Spleen (tissue), 11 donors: ENCODE measurements at regions not wholly inside any gene's neighbourhood (a gene's known extent, or its start where the extent isn't known, plus 50 kb on each side); places are given as distances from the start of the nearest gene placed in this dataset.

Experiments used
- DNase-seq: peaks from one replicate; pipeline ENCODE4 v3.0.0-alpha.2; 2020
- H3K27ac ChIP-seq, 8 donors: fragments of 200-600 bp; sonication (generic) in 7 of 8; 1 replicate in 4 of 8; 2 replicates in 4 of 8; pipeline versions ENCODE4 v1.5.0 to v1.8.0; 2016 to 2021; ENCODE audit warnings: inconsistent platforms in 4 of 8, mild to moderate bottlenecking in 4 of 8, moderate library complexity in 1 of 8
- H3K27me3 ChIP-seq, 7 donors: fragments of 200-600 bp; sonication (generic) in 6 of 7; replicated peaks in 1 of 7; 1 replicate in 4 of 7; 2 replicates in 3 of 7; pipeline versions ENCODE4 v1.5.0 to v1.8.0; 2016 to 2021; ENCODE audit warnings: inconsistent platforms in 3 of 7, mild to moderate bottlenecking in 1 of 7
- H3K36me3 ChIP-seq, 6 donors: fragments of 200-600 bp; sonication (generic) in 5 of 6; 1 replicate in 4 of 6; 2 replicates in 2 of 6; pipeline versions ENCODE4 v1.5.0 to v1.8.0; 2016 to 2021; ENCODE audit warnings: inconsistent platforms in 2 of 6
- H3K4me1 ChIP-seq, 6 donors: fragments of 200-600 bp; sonication (generic) in 5 of 6; 1 replicate in 3 of 6; 2 replicates in 3 of 6; pipeline versions ENCODE4 v1.5.0 to v1.8.0; 2016 to 2021; ENCODE audit warnings: inconsistent platforms in 3 of 6
- H3K4me3 ChIP-seq, 8 donors: fragments of 200-600 bp; sonication (generic) in 7 of 8; 1 replicate in 4 of 8; 2 replicates in 4 of 8; pipeline versions ENCODE4 v1.5.0 to v1.8.0; 2016 to 2021; ENCODE audit warnings: inconsistent platforms in 4 of 8, mild to moderate bottlenecking in 4 of 8, moderate library complexity in 2 of 8
- H3K9me3 ChIP-seq, 8 donors: fragments of 200-600 bp; sonication (generic) in 7 of 8; 1 replicate in 4 of 8; 2 replicates in 4 of 8; pipeline versions ENCODE4 v1.5.0 to v1.8.0; 2016 to 2021; ENCODE audit warnings: inconsistent platforms in 4 of 8
- CTCF ChIP-seq, 11 experiments: fragments of 200-600 bp in 7 of 11; fragments of 450-650 bp in 4 of 11; sonication (generic) in 4 of 11; IDR thresholded peaks in 8 of 11; conservative IDR thresholded peaks in 3 of 11; 1 replicate in 7 of 11; 2 replicates in 4 of 11; pipeline versions ENCODE4 v1.4.0 to v1.8.0; 2016 to 2021; ENCODE audit warnings: antibody characterized with exemption in 11 of 11, inconsistent platforms in 4 of 11, mild to moderate bottlenecking in 1 of 11
- POLR2A ChIP-seq, 3 donors: fragments of 450-650 bp; IDR thresholded peaks; one replicate each; pipeline ENCODE4 v1.5.1; 2017; ENCODE audit warnings: antibody characterized with exemption in 3 of 3, mild to moderate bottlenecking in 1 of 3
- POLR2AphosphoS5 ChIP-seq, 3 donors: sonication (generic); formaldehyde crosslinking; IDR thresholded peaks; one replicate each; pipeline ENCODE4 v1.5.1; 2017; ENCODE audit warnings: antibody characterized with exemption in 3 of 3
- WGBS, 5 donors: extraction: QIAGEN DNeasy Blood & Tissue Kit in 3 of 5; methylation state at CpG; one replicate each; pipeline versions ENCODE4 v1.1.5 to v1.1.7; 2013 to 2018; 5-methylcytosine and 5-hydroxymethylcytosine counted together
- intact Hi-C: fragments of 100-400 bp; cut with DNase I; formaldehyde crosslinking; loops from one replicate; pipeline ENCODE4 v1.15.0; 2023; ENCODE audit warnings: low total_unique reads
- donor health status: healthy with polysubstance abuse.
- donor health status: DM: no; HTN: no; CAD: no; lungs with moderate emphysema.
- donor health status: DM: no; HTN: no; CAD: no.
- donor health status: Bipolar disorder and iron deficiency.
- donor health status: healthy.
- donor health status: DM: no; HTN: no; CAD: no.
- donor health status: DM: yes; HTN: yes; CAD: no.

GRCh38 chr4:79626611-79627010, 218.6 kb upstream of the GK2 start:
- no peaks in the 10 kb centered on the region for H3K27me3 ChIP-seq
- no peak overlapping the region for H3K4me3 ChIP-seq
- TF ChIP-seq POLR2AphosphoS5 (IDR thresholded peaks at IDR 0.05) (no peak), CTCF (IDR thresholded peaks at IDR 0.05 in 8 of 11, conservative IDR thresholded peaks at IDR 0.05 in 3 of 11) (no peak), POLR2A (IDR thresholded peaks at IDR 0.05) (no peak)
- no peak overlapping the region for H3K27ac ChIP-seq
- DNase-seq: no peak
- no peaks in the 10 kb centered on the region for H3K36me3 ChIP-seq
- H3K9me3 ChIP-seq: no peaks in the 10 kb centered on the region
- no peaks in the 10 kb centered on the region for H3K4me1 ChIP-seq
- intact Hi-C loops: no loop called here
- 70 to 92% (median 83%) methylated on average over 2 of the region's 2 CpGs for WGBS, 5 donors

- Histone ChIP-seq H3K9me3 (no peaks in the 10 kb centered on the region), H3K36me3 (no peaks in the 10 kb centered on the region), H3K27me3 (no peaks in the 10 kb centered on the region), H3K4me1 (no peaks in the 10 kb centered on the region), H3K4me3 (no peak overlapping the region), H3K27ac (no peak overlapping the region)
- intact Hi-C loops: no loop called here
- WGBS, 5 donors: 51 to 76% (median 61%) methylated on average over 5 of the region's 5 CpGs
- no peak for TF ChIP-seq CTCF (IDR thresholded peaks at IDR 0.05 in 8 of 11, conservative IDR thresholded peaks at IDR 0.05 in 3 of 11)
- no peak for TF ChIP-seq POLR2AphosphoS5 (IDR thresholded peaks at IDR 0.05)
- no peak for TF ChIP-seq POLR2A (IDR thresholded peaks at IDR 0.05)
- DNase-seq: no peak
Measured at GRCh38 chr4:79626101-79626500, 218.1 kb upstream of the GK2 start.

GRCh38 chr4:79625361-79625760, 217.3 kb upstream of the GK2 start:
- intact Hi-C loops: no loop called here
- no peak for DNase-seq
- no peaks in the 10 kb centered on the region for H3K4me1 ChIP-seq
- 54 to 72% (median 59%) methylated on average over 2 of the region's 2 CpGs for WGBS, 5 donors
- H3K9me3 ChIP-seq: no peaks in the 10 kb centered on the region
- TF ChIP-seq POLR2A (IDR thresholded peaks at IDR 0.05) (no peak), POLR2AphosphoS5 (IDR thresholded peaks at IDR 0.05) (no peak), CTCF (IDR thresholded peaks at IDR 0.05 in 8 of 11, conservative IDR thresholded peaks at IDR 0.05 in 3 of 11) (no peak)
- H3K4me3 ChIP-seq: no peak overlapping the region
- no peak overlapping the region for H3K27ac ChIP-seq
- no peaks in the 10 kb centered on the region for H3K36me3 ChIP-seq
- H3K27me3 ChIP-seq: no peaks in the 10 kb centered on the region

GRCh38 chr4:79623021-79623870, 215.2 kb upstream of the GK2 start:
- TF ChIP-seq CTCF (IDR thresholded peaks at IDR 0.05 in 8 of 11, conservative IDR thresholded peaks at IDR 0.05 in 3 of 11) (no peak), POLR2A (IDR thresholded peaks at IDR 0.05) (no peak), POLR2AphosphoS5 (IDR thresholded peaks at IDR 0.05) (no peak)
- no peak overlapping the region for H3K4me3 ChIP-seq
- H3K4me1 ChIP-seq: no peaks in the 10 kb centered on the region
- no peak overlapping the region for H3K27ac ChIP-seq
- WGBS, 5 donors: 83 to 90% (median 89%) methylated on average over 12 of the region's 12 CpGs
- intact Hi-C loops: no loop called here
- DNase-seq: no peak
- no peaks in the 10 kb centered on the region for H3K9me3 ChIP-seq
- no peaks in the 10 kb centered on the region for H3K36me3 ChIP-seq
- H3K27me3 ChIP-seq: no peaks in the 10 kb centered on the region
